ENCODE measurements at regions not wholly inside any gene's neighbourhood (a gene's known extent, or its start where the extent isn't known, plus 50 kb on each side); places are given as distances from the start of the nearest gene placed in this dataset.

- TF ChIP-seq CTCF (IDR thresholded peaks at IDR 0.05) (no peak), POLR2A (IDR thresholded peaks at IDR 0.05) (no peak), POLR2AphosphoS5 (IDR thresholded peaks at IDR 0.05; ENCODE audit: insufficient read depth in 1 of 2, low read depth in 1 of 2) (no peak)
Measured at GRCh38 chr3:188974856-188975599, 196.7 kb upstream of the TPRG1 start.

Data from vagina (tissue), 2 donors.